Naive B cell (primary cell): ENCODE measurements at regions not wholly inside any gene's neighbourhood (a gene's known extent, or its start where the extent isn't known, plus 50 kb on each side); places are given as distances from the start of the nearest gene placed in this dataset.

Source experiments
- ATAC-seq, 2 donors: fragments of 150-1000 bp; cut with Tn5 transposase; 2 replicates each; pipeline ENCODE4 v1.10.0; 2021; ENCODE audit warnings: low read depth in 2 of 2, mild to moderate bottlenecking in 2 of 2, moderate library complexity in 2 of 2
- DNase-seq: peaks from one replicate; pipeline ENCODE4 v3.0.0; 2022
- H3K27ac Mint-ChIP-seq, 6 donors: one replicate each; pipeline ENCODE4 v1.8.0; 2020 to 2022; ENCODE audit warnings: mild to moderate bottlenecking in 6 of 6, mixed read lengths in 6 of 6, moderate library complexity in 5 of 6, inconsistent platforms in 2 of 6
- H3K27me3 Mint-ChIP-seq, 3 donors: one replicate each; pipeline ENCODE4 v1.8.0; 2021 to 2022; ENCODE audit warnings: mixed read lengths in 3 of 3, mild to moderate bottlenecking in 1 of 3
- H3K36me3 Mint-ChIP-seq, 2 donors: one replicate each; pipeline ENCODE4 v1.8.0; 2020 to 2022; ENCODE audit warnings: mixed read lengths in 2 of 2, inconsistent platforms in 1 of 2, mild to moderate bottlenecking in 1 of 2
- H3K4me1 Mint-ChIP-seq, 3 donors: one replicate each; pipeline ENCODE4 v1.8.0; 2020 to 2022; ENCODE audit warnings: mixed read lengths in 3 of 3, inconsistent platforms in 1 of 3, mild to moderate bottlenecking in 1 of 3, moderate library complexity in 1 of 3
- H3K4me3 Mint-ChIP-seq, 8 donors: one replicate each; pipeline ENCODE4 v1.8.0; 2020 to 2022; ENCODE audit warnings: mild to moderate bottlenecking in 8 of 8, mixed read lengths in 8 of 8, moderate library complexity in 8 of 8, inconsistent platforms in 2 of 8
- H3K9me3 Mint-ChIP-seq, 7 donors: one replicate each; pipeline ENCODE4 v1.8.0; 2020 to 2022; ENCODE audit warnings: mixed read lengths in 7 of 7, mild to moderate bottlenecking in 5 of 7, inconsistent platforms in 2 of 7, moderate library complexity in 1 of 7

DNA sequence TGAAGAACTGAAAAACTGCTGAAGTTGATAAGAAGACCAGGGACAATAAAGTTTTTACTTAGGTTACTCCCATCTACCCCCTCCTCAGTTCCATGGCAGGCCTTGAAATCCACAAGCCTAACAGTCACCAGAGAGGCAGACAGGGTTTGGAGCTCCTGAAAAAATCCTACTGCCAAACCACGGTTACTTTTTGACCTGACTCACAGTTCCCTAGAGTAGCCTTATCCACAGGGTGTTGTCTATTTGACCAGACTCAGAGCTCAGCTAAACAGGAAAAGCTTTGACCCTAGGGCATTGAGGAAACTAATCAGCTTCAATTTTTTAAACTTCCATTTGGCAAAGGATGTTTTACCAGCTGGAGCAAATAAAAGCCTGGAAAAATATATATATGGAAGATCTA lies 257.7 kb upstream of the NT5E start:
- Mint-ChIP-seq H3K27me3 (no peaks in the 10 kb centered on the region), H3K27ac (no peak overlapping the region), H3K4me1 (no peaks in the 10 kb centered on the region), H3K36me3 (no peaks in the 10 kb centered on the region), H3K4me3 (no peak overlapping the region), H3K9me3 (peaks cover 4 to 40% (median 9%) of the 10 kb centered on the region in 7 donors)
- ATAC-seq (no peak), DNase-seq (no peak)

DNA sequence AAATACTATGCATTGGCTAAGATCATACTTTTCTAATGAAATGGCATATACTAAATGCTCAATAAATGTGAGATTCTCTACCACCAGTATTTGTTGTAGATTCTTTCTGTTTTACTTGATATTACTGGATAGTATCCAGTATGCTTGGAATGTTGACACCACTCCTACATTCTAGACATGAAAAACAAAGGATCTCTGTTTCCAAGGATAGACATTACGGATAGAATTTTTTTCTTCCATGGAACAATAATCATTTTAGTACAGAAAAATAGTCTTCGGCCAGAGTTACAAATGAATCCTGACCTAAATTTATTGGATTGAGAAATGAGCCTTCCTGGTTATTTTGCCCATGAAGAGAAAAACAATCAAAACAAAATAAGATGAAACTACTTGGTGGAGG lies 258.2 kb upstream of the NT5E start:
- Mint-ChIP-seq H3K4me3 (no peak overlapping the region), H3K27me3 (no peaks in the 10 kb centered on the region), H3K4me1 (no peaks in the 10 kb centered on the region), H3K36me3 (no peaks in the 10 kb centered on the region), H3K9me3 (peaks cover 4 to 40% (median 11%) of the 10 kb centered on the region in 7 donors), H3K27ac (no peak overlapping the region)
- ATAC-seq (no peak), DNase-seq (no peak)

DNA sequence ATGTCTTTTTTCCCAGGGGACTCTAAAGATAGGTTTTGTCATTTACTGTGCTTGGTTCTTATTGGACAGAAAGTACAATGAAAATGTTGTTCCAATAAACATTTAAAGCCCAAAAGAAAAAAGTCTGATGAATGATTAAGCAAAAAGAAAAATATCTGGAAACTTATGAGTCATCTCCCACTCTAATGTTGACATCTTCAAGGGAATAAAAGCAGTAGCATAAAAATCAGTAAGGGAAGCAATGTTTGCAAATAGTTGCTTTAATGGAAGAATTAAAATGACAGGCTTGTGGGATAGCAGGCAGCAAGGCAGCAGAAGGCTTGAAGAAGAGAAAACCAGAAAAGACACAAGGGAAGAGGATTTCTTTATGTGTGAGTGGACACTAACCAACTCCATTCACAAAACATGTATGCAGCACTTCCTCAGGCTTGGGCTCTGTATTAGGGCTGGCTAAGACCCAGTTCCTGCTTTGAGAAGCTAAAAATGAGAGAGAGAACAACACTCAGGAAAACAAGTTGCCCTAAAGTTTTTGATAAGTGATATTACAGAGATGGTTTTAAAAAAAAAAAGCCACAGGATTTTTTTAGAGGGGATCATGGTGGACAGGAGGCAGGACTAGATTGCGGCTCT lies 263.2 kb upstream of the NT5E start:
- DNase-seq (no peak), ATAC-seq (no peak)
- Mint-ChIP-seq H3K4me3 (no peak overlapping the region), H3K27ac (no peak overlapping the region), H3K4me1 (no peaks in the 10 kb centered on the region), H3K9me3 (peaks cover 4 to 27% (median 9%) of the 10 kb centered on the region in 7 donors), H3K36me3 (no peaks in the 10 kb centered on the region), H3K27me3 (no peaks in the 10 kb centered on the region)

DNA sequence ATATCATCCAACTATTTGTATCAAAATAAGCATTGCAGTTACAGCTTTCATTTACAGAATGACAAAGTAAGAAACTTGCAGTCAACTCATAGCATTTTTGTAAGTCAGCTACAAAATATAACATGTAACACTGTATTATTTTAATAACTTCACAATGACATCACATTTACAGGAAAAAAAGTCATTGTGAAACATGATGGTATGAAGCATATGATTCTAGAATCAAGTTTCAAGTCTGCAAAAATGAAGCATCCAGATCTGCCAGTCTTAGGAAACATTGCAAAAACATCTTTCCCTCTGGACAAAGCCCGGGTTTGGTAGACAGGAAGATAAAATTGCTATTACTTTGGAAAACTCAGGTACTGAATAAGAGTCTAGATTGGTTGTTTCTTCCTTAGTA lies 263.9 kb upstream of the NT5E start:
- ATAC-seq (no peak), DNase-seq (no peak)
- Mint-ChIP-seq H3K36me3 (no peaks in the 10 kb centered on the region), H3K4me1 (no peaks in the 10 kb centered on the region), H3K27ac (no peak overlapping the region), H3K27me3 (no peaks in the 10 kb centered on the region), H3K9me3 (peaks cover 4 to 34% (median 9%) of the 10 kb centered on the region in 7 donors), H3K4me3 (no peak overlapping the region)

DNA sequence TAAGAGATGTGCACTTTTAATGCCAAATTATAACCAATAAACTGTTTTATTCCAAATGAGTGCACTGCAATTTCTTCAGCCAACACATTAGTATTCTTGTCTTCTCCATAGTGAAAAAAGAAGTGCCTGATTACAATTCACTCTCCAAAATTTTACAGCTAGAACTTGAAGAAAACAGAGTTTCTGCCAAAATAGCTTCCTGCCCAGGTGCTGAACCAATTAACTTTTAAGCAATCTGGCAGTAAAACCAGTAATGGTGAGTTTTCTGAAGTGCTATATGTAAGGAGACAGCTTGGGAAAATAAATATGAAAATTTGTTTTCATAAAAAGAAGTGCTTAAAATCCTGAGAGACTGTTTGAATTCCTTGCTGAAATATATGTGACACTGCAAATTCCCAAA lies 266.0 kb upstream of the NT5E start:
- Mint-ChIP-seq H3K36me3 (peaks cover 0 to 3% of the 10 kb centered on the region in 2 donors), H3K27me3 (no peaks in the 10 kb centered on the region), H3K9me3 (peaks cover under 1 to 17% (median 4%) of the 10 kb centered on the region in 7 donors), H3K27ac (no peak overlapping the region), H3K4me1 (no peaks in the 10 kb centered on the region), H3K4me3 (no peak overlapping the region)
- no peak for DNase-seq
- no peak for ATAC-seq

DNA sequence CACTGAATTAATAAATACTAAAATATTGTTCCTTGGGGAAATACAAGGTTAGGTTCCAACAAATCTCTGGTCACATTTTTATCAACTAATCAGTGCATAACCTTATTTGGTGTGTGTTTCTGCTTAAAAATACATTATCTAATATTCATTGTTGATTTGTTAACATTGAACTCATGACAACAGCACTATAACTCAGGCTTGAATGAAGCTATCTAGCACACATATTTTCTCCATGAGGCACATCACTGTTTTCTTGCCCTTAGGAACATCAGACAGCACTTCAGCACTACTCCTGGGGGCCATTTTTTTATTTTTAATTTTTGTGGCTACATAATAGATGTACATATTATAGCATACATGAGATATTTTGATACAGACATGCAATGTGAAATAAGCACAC lies 277.2 kb upstream of the NT5E start:
- no peaks in the 10 kb centered on the region for H3K36me3 Mint-ChIP-seq
- no peak overlapping the region for H3K27ac Mint-ChIP-seq
- H3K4me1 Mint-ChIP-seq = no peaks in the 10 kb centered on the region
- H3K9me3 Mint-ChIP-seq = peaks cover 0 to 26% (median 11%) of the 10 kb centered on the region in 7 donors
- no peak overlapping the region for H3K4me3 Mint-ChIP-seq
- ATAC-seq (no peak), DNase-seq (no peak)
- no peaks in the 10 kb centered on the region for H3K27me3 Mint-ChIP-seq

DNA sequence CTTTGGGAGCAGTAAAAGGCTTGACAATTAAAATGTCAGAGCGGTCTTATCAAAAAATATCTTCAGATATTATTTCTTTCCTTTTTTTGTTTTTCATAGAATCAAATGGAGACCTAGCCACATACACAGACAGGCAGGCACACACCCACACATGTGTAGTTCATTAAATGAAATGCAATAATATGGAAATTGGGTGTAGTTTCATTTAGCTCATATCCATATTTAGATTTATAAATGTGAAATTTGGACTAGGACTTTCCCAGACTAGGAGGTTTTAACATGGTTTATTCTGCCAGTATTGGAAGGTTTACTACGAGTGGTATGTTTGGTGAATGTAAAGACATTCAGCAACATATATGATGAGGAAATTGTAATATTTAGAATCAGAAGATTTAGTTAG lies 277.7 kb upstream of the NT5E start:
- Mint-ChIP-seq H3K36me3 (no peaks in the 10 kb centered on the region), H3K27ac (no peak overlapping the region), H3K4me3 (no peak overlapping the region), H3K4me1 (no peaks in the 10 kb centered on the region), H3K9me3 (peaks cover 0 to 26% (median 11%) of the 10 kb centered on the region in 7 donors), H3K27me3 (no peaks in the 10 kb centered on the region)
- ATAC-seq (no peak), DNase-seq (no peak)

DNA sequence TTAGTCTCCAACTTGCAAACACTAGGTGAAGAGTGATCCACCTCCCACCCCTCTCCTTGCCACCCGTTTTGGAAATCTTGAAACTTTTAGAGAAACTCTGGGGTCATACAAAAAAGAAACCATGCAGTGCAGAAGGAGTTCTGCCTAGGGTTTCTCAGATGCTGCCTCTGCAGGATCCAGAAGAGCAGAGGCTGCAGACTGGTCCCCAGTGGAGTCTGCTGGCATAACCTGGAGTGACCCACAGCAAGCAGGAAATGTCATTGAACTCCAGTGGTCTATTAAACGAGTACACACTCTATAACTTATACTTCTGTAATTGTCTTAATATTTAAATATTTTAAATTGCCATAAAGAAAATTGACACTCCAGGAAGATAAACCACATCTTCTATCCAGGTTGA lies 280.7 kb upstream of the NT5E start:
- ATAC-seq (no peak), DNase-seq (no peak)
- Mint-ChIP-seq H3K4me3 (no peak overlapping the region), H3K27me3 (no peaks in the 10 kb centered on the region), H3K27ac (no peak overlapping the region), H3K4me1 (no peaks in the 10 kb centered on the region), H3K9me3 (peaks cover under 1 to 9% (median 2%) of the 10 kb centered on the region in 7 donors), H3K36me3 (no peaks in the 10 kb centered on the region)

DNA sequence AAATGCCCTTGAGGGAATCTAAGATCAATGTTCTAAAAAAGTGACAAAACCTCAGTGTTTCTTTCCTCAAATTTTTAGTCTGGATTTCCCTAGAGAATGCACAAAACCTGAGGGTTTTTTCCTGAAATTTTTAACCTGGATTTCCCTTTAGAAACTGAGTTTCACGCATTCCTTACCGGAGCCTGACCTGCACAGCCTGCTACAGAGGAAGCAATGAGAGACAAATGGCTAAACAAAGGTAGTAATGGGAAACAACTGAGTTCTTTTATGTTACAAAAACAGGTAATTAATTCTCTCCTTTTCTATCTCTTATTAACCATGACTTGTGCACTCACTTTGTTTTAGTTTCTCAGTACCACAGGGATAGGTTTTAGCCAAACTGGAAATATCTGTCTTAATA lies 281.7 kb upstream of the NT5E start:
- Mint-ChIP-seq H3K27ac (no peak overlapping the region), H3K36me3 (no peaks in the 10 kb centered on the region), H3K9me3 (peaks cover 0 to 5% (median 1%) of the 10 kb centered on the region in 7 donors), H3K4me3 (no peak overlapping the region), H3K4me1 (no peaks in the 10 kb centered on the region), H3K27me3 (no peaks in the 10 kb centered on the region)
- no peak for ATAC-seq
- no peak for DNase-seq

DNA sequence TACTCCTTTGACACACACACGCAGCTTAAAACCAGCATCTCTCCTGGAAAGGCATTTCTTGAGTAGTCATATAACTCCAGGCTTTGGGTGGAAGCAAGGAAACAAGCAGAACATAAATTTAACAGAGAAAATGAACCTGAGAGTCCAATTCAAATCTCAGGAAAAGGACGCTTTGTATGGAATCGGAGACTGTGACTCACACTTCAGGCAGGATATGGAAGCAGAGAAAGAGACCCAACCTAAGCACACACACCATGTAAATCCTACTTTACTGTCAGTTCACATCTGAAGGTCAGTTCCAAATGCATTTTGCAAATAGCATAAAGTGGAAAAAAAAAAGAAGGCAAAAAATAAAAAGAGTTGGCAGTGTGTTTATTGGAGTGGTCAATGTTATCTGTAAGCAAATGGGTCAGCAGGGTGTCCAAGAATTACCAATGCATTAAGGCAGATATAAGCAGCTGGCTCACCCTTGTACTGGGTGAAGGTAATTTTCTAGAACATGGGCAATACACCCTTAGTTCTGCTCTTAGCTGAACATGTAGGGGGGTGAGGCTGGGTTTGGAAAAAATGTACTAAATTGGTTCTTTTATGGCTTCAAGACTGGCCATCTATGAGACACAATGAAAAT lies 283.7 kb upstream of the NT5E start:
- no peaks in the 10 kb centered on the region for H3K27me3 Mint-ChIP-seq
- H3K27ac Mint-ChIP-seq = no peak overlapping the region
- H3K9me3 Mint-ChIP-seq = peaks cover 0 to 5% (median 0%) of the 10 kb centered on the region in 7 donors
- no peaks in the 10 kb centered on the region for H3K36me3 Mint-ChIP-seq
- no peak for ATAC-seq
- H3K4me1 Mint-ChIP-seq = no peaks in the 10 kb centered on the region
- H3K4me3 Mint-ChIP-seq = no peak overlapping the region
- no peak for DNase-seq

DNA sequence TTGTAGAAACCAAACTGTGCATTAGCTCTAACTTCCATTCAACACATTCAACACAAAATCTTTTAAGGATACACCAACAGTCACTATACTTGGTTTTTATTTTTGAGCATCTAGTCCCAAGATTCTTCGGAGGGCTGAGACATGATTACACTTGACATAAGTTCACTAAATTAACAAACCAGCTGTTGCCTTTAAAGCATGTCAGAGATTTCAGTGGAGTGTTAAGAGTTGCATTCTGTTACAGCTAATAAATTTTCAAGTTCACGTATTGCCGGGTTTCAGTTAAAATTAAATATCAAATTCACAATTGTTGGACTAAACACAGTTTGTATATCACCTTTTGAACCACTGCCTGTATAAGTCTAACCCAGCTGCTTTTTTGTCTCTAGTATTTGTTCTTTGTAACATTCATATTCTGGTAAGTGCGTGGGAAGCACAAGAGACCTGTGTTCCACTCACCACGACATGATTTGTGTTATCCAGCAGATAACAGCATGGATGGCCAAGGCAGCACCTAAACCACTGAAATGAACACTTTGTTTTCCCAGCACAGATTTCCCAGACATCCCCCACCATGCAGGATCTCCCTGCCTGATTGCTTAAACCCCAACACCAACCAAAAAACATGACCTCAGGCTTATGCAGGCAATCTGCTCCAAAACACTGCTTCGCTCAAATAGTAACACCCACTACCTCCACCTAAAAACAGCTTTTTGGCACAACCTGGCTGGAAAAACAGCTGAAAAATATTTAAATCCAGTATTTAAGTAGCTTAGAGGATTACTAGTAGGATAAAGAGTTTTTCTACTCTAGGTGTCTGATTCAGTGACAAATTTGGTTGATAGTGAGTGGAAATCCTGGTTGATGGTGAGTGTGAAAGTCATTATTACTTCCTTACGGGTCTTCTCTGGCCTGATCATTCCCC lies 286.5 kb upstream of the NT5E start:
- Mint-ChIP-seq H3K36me3 (no peaks in the 10 kb centered on the region), H3K27ac (no peak overlapping the region), H3K4me1 (no peaks in the 10 kb centered on the region), H3K4me3 (no peak overlapping the region), H3K9me3 (peaks cover 0 to 5% (median 0%) of the 10 kb centered on the region in 7 donors), H3K27me3 (no peaks in the 10 kb centered on the region)
- ATAC-seq (no peak), DNase-seq (no peak)

DNA sequence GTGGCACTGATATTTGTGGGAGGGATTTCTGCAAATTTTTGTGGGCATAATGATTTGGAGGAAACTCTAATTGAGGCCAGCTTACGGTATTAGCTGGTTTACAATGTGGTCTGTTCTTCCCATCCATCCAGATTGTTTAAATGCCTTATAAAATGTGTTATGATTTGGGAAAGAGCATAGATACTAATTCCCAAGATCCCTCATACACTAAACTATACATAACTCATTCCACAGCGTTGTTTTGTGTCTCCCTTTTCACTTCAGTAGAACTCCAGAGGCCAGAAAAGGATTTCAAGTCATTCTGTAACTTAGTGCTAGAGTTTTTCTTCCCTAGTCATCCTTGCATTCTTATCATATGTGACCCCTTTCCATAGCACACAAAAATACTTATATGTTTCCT lies 292.6 kb upstream of the NT5E start:
- no peaks in the 10 kb centered on the region for H3K27me3 Mint-ChIP-seq
- ATAC-seq (no peak), DNase-seq (no peak)
- H3K9me3 Mint-ChIP-seq = peaks cover 0 to 7% (median 6%) of the 10 kb centered on the region in 7 donors
- no peak overlapping the region for H3K4me3 Mint-ChIP-seq
- H3K27ac Mint-ChIP-seq = no peak overlapping the region
- no peaks in the 10 kb centered on the region for H3K36me3 Mint-ChIP-seq
- H3K4me1 Mint-ChIP-seq = no peaks in the 10 kb centered on the region

DNA sequence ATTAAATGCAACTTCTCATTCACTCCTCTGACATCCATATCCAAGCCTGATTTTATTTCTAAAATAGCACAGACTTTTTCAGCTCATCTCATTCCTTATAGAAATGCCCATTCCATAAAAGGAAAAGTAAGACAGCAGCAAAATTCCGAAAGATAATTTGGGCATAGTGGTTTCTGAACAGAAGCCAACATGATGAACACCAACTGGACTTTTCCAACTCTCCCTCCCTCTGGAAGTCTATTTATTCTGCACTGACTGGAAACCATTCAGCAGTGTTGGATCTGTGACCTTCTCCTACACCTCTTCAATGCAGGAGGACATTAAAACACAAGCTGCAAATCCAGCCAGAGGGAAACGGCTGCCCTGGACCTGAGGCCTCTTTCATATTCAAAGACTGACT lies 306.2 kb upstream of the NT5E start:
- Mint-ChIP-seq H3K4me1 (no peaks in the 10 kb centered on the region), H3K27ac (no peak overlapping the region), H3K27me3 (no peaks in the 10 kb centered on the region), H3K36me3 (no peaks in the 10 kb centered on the region), H3K4me3 (no peak overlapping the region), H3K9me3 (peaks cover 7 to 31% (median 18%) of the 10 kb centered on the region in 7 donors)
- no peak for DNase-seq
- ATAC-seq = no peak

DNA sequence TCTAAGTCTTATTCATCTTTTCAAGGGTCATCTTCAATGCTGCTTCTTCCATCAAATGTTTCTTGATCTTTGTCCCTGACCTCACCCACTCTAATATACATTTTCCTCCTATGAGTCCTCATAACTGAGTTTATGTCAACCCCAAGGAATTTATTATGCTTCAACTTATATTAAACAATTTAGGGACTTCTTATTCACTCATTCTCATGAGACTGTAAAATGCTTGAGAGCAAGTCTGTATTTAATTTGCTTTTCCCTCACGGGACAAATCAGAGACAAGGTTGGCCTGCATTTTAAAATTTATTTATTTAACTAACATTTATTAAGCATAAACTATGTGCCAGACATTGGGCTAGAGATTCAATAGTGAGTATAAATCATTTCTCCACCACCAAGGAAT lies 312.0 kb upstream of the NT5E start:
- no peak for DNase-seq
- H3K4me3 Mint-ChIP-seq = no peak overlapping the region
- H3K36me3 Mint-ChIP-seq = no peaks in the 10 kb centered on the region

More for the DNA sequence above, 312.0 kb upstream of the NT5E start:
- Mint-ChIP-seq H3K27ac (no peak overlapping the region), H3K27me3 (no peaks in the 10 kb centered on the region), H3K9me3 (peaks cover 0 to 4% (median 1%) of the 10 kb centered on the region in 7 donors), H3K4me1 (no peaks in the 10 kb centered on the region)
- ATAC-seq = no peak
